Activated CD8-positive, alpha-beta memory T cell treated with anti-CD3 and anti-CD28 coated beads for 48 hours (primary cell): ENCODE measurements at regions not wholly inside any gene's neighbourhood (a gene's known extent, or its start where the extent isn't known, plus 50 kb on each side); places are given as distances from the start of the nearest gene placed in this dataset.
"Not testable (repeated sequence)": the region's sequence is repeated elsewhere in the genome, so short reads cannot be mapped to it uniquely, and the experiment has no call there.

Experiments used
- DNase-seq, 3 experiments: peaks; one replicate each; pipeline ENCODE4 v3.0.0-alpha.2; 2020; ENCODE audit warnings: low read depth in 2 of 3, low spot score in 2 of 3

DNA sequence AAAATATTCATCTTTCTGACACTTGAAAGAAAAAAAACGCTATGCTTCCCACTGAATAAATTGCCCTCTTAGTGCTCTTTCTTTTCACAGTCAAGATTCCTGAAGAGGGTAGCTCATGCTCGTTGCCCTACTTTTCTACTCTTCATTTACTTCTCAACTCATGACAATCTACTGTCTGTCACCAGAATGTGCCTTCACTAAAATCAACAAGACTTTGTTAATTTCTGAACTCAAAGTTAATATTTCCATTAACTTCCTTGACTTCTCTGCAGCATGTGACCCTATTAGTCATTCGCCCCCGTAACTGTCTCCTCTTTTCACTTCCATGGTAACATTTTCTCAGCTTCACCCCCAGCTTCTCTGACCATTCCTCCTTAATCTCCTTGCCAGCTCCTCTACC is 98.9 kb upstream of the MAPRE2 start:
- DNase-seq, result no peak

DNA sequence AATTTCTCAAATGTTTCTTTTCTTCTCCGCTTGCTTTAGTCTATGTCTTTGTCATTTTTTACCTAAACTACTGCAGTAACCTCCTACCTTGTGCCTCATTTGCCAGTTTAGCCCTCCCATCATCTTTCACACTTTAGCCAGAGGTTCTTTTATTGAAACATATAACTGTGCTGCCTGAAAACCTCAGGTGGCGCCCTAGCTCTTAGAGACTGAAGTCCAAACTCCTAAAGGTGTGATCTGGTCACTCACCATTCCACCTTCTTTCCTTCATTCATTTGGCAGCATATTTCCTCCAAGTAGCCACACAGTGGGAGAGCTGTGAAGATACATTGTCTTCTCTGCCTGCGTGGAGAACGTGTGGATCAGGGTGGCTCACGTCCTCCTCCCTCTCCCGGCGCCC is 98.2 kb upstream of the MAPRE2 start:
- DNase-seq, result no peak

GRCh38 chr18:34943587-34943986 is 97.6 kb upstream of the MAPRE2 start:
- no peak for DNase-seq

- no peak for DNase-seq
These were observed 93.5 kb upstream of the MAPRE2 start for GRCh38 chr18:34947711-34948125.

DNA sequence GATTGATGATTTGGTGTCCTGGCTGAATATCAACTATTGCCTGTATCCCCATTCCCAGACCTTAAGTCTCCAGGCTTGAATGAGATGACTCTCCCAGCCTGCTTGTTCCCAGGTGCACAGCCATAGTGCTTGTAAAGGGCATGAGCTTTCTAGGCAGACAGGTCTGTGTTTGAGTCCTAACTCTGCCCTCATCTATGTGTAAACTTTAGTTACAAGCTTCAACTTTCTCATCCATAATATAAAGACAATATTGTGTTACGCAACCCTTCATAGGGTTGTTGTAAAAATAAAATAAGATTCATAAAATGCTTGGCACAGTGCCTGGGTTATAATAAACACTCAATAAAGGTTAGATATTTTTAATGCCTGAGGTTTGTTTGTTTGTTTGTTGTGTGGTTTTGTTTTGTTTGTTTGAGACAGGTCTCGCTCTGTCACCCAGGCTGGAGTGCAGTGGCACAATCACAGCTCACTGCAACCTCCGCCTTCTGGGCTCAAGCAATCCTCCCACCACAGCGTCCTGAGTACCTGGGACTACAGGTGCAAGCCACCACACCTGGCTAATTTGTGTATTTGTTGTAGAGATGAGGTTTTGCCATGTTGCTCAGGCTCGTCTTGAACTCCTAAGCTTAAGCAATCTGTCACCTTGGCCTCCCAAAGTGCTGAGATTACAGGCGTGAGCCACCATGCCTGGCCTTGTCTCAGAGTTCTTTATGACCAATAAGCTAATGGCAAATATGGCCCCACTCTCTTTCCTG is 89.4 kb upstream of the MAPRE2 start:
- DNase-seq, result no peak

DNA sequence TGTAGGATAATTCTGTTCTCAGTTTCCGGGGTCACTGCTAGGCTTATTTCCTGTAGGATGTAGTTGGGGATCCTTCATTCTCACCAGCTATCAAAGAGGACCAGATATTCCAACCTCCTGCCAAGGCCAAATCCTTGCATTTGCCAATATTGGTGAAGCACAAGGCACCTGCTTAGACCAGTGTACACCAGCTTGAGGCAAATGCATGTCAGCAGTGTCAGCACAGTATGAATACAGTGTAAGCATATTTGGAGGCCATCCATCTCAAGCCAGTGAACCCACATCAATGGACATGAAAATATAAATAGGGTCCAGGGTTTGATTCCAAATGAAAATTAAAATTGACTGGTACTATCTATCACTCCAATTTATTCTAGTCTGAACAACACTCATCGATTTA is 88.0 kb upstream of the MAPRE2 start:
- DNase-seq, result no peak

GRCh38 chr18:34955494-34955893 is 85.7 kb upstream of the MAPRE2 start:
- not testable (repeated sequence) for DNase-seq

DNA sequence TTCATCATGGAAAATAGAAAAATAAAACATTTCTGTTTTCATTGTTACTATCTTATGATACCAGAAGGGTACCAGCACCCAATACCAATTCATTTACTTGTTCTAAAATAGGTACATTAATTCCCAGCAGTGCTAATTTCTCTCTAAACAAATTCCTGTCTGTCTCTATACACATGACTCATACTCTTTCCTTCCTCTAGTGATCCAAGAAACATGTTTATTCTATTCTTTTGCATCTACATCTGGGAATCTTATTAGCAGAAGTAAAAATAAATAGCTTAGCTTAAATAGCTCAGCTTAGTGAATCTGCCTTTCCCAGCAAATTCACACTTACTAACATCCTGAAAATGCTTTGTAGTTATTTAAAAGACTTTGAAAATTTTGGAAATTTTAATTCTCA is 84.5 kb upstream of the MAPRE2 start:
- DNase-seq, result no peak

DNA sequence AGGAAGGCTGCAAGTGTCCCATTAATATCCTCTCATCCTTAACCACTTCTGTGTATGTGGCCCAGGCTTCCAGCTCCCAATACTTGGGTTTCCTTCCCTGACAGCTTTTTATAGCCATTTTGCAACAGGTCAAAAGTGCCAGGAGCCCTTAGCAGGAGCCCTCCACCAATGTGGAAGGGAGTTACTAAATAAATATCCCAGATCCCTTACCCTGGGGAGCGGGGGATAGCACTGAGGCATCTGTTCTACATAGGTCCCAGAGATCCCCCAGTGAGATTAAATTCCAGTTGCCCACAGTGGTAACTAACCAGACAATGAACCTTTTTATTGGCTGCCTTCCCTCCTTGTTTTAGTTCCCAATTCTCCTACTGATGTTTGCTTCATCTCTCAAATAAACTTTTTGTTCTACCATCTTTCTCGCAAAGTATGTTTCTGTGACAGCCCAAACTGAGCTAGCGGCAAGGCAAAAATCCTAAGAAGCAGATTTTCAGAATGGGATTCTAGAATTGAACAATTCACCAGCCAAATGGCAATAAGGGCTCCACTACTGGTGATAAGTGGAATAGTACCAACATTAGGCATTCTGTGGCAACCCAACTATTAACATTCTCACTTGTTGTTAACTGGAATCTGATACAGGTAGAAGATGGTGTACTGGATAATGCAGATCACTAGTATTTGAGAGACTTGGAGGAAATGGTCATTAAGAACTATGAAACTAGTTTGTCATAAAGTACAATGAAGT is 83.9 kb upstream of the MAPRE2 start:
- DNase-seq, result no peak

DNA sequence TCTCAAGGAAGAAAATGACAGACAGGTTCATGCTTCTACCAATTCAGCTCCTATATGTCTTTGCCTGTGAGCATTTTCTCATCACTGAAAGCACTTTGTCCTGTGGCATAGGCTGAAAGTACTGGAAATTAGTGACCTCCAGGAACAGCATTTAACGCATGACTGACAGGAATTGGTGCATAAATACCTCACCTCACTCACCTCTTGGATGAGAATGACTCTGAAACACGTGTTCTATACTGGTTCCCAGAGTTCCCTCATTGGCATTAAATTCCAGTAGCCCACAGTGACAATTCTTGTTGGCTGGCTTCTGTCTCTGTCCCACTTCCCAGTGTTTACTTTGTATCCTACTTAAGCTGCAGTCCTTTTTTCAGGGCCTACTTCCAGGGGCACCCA is 83.4 kb upstream of the MAPRE2 start:
- no peak for DNase-seq

GRCh38 chr18:34959211-34959829 is 81.9 kb upstream of the MAPRE2 start:
- DNase-seq, result no peak

DNA sequence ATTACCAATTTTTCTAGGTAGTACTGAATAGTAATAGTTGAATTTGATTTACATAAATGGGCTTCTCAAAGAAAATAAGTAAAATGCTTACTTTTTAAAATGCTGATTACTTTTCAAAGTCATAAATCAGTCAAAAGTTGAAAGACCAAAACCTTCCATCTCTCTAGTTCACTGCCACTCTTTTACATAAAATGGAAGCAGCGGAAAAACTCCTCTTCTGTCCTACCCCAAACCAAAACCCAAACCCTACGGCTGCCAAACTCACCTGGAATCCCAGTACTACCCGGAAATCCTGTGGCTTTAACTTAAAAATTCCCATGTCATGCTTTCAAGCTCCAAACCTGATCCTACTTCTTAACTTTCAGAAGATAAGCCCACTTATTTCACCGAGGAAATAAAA is 81.2 kb upstream of the MAPRE2 start:
- DNase-seq, result no peak

- no peak for DNase-seq
These were observed 76.1 kb upstream of the MAPRE2 start for GRCh38 chr18:34965108-34965507.

GRCh38 chr18:34965566-34965965 is 75.6 kb upstream of the MAPRE2 start:
- no peak for DNase-seq

DNA sequence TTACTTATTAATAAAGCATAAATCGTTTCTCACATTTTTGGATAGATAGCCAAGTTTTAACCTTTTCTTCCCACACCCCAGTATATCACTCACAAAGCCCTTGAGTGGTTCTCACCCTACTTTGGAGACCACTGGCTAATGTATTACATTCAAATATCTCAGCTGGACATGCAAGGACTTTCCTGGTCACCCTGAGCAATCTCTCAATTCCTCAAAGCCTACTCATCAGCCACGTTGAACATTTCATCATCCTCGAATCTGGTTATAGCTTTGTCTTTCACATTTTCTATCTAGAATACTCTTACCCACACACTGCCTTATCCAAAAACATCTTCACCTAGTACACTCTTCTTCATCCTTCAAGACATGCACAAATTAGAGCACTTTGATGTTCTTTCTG is 71.1 kb upstream of the MAPRE2 start:
- DNase-seq, result no peak

DNA sequence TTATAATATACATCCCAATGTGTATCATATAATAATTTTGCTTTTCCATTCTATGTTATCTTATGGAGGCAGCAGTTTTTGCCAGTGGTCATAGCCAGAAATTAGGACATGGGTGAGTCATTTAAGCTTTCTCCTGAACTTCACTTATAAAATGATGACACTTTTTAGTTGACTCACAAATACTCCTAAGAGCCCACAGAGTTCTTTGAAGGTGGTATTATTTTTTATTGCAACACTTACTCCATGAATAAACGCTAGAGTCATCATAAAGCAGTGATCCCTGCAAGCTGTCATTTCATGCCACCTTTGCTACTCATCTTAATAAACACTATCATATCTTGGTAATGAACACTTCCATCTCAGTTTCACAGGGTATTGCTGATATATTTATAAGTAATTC is 69.9 kb upstream of the MAPRE2 start:
- DNase-seq, result no peak

DNA sequence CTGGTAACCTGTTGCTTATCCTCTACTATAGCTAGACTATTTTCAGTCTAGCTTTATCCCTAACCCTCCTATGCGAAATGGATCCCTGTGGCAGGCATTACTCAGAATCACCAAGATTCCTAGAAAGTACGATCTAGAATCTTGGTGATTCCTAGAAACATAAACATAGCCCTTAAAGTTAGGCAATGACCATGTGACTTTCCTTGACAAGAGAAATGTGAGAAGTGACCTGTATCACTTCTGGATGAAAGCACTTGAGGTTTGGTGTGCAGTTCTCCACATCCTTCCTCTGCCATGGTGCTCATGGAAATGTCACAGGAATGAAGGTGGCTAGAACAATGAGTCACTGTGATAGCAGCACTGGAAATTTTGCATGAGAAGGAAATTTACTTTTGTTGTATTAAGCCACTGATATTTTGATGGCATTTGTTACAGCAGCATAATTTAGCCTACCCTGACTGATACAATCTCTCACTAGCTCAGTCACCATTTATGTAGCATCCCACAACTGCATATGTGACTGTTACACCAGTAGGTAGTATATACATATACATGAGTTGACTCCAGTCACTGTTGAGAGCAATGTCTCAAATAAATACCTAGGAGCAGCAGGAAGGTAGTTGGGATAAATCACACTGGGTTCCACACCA is 68.3 kb upstream of the MAPRE2 start:
- no peak for DNase-seq

DNA sequence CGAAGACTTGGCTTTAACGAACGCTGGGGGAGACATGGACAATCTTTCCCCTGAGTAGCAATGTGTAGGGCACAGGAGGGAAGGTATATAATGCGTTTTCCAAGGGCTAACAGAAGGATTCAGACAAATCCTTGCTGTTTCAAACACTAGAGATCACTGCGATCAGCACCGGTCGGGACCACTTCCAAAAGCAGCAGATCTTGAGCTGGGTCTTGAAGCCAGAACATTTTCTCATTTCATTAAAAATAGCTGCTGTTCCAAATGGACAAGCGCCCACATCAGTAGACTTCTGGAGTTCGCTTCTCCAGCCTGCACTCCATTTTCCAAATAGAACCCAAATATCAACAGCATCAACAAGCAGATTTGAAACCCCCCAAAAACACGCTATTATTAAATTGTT is 65.1 kb upstream of the MAPRE2 start:
- DNase-seq, result no peak

- no peak for DNase-seq
These were observed 64.7 kb upstream of the MAPRE2 start for GRCh38 chr18:34976534-34976898.

- peak; percentile 43 to 47 (median 45) for DNase-seq
These were observed 64.0 kb upstream of the MAPRE2 start for GRCh38 chr18:34976899-34977837.
